ENCODE measurements at regions not wholly inside any gene's neighbourhood (a gene's known extent, or its start where the extent isn't known, plus 50 kb on each side); places are given as distances from the start of the nearest gene placed in this dataset.

DNA sequence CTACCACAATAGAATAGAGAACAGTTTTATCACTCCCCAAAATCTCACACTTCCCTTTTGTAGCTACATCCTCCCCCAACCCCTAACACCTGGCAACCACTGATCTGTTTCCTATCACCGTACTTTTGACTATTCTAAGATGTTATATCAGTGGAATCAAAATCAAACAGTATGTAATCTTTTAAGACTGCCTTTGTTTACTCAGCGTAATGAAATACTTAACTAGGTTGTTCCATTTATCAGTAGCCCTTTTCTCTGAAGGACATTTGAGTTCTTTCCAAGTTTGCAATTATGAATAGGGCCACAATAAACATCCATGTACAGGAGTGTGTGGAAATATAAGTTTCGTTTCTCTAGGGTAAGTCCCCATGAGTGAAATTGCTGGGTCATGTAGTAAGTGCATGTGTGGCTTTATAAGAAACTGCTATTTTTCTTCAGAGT is 372.3 kb downstream of the SV2B start (continued):
- TF ChIP-seq MIER1 (IDR thresholded peaks at IDR 0.05; ENCODE audit: low read depth) (no peak), CAMTA2 (CRISPR knock-in tag; conservative IDR thresholded peaks at IDR 0.05) (no peak), ZEB2 (IDR thresholded peaks at IDR 0.05) (peak; percentile 81), NONO (IDR thresholded peaks at IDR 0.05; ENCODE audit: low read depth in 2 of 2, low read length in 1 of 2) (no peak), SRSF9 (IDR thresholded peaks at IDR 0.05; ENCODE audit: borderline replicate concordance, low read depth, low read length) (no peak), POLR3A (IDR thresholded peaks at IDR 0.05; ENCODE audit: borderline replicate concordance, extremely low read depth, insufficient read depth, insufficient read length) (no peak), MTA1 (IDR thresholded peaks at IDR 0.05; ENCODE audit: borderline replicate concordance) (peak; percentile 65; the same call in 1 of the 2 replicates), KDM1A (IDR thresholded peaks at IDR 0.05) (peak in 1 of 2 experiments; percentile 60; a peak in 3 of 4 replicates), ZNF584 (CRISPR knock-in tag; IDR thresholded peaks at IDR 0.05; ENCODE audit: low read depth) (no peak), ZNF551 (CRISPR knock-in tag; IDR thresholded peaks at IDR 0.05) (no peak), HNRNPUL1 (IDR thresholded peaks at IDR 0.05; ENCODE audit: low read length) (no peak), BACH1 (tag; IDR thresholded peaks at IDR 0.05) (no peak), STAT5B (CRISPR knock-in tag; IDR thresholded peaks at IDR 0.05) (no peak), ZNF311 (CRISPR knock-in tag; IDR thresholded peaks at IDR 0.05) (no peak), HMG20B (CRISPR knock-in tag; IDR thresholded peaks at IDR 0.05) (no peak), DIDO1 (tag; IDR thresholded peaks at IDR 0.05; ENCODE audit: low read depth) (no peak), ZNF431 (CRISPR knock-in tag; IDR thresholded peaks at IDR 0.05) (no peak), SMARCA4 (IDR thresholded peaks at IDR 0.05) (peak; percentile 65; the same call in 1 of the 2 replicates), ZFP1 (CRISPR knock-in tag; IDR thresholded peaks at IDR 0.05) (no peak), NFIX (CRISPR knock-in tag; IDR thresholded peaks at IDR 0.05; ENCODE audit: low read depth) (no peak), CREB3 (tag; conservative IDR thresholded peaks at IDR 0.05; ENCODE audit: low read depth) (no peak), FOXK1 (CRISPR knock-in tag; IDR thresholded peaks at IDR 0.05; ENCODE audit: borderline replicate concordance) (no peak), PHTF2 (CRISPR knock-in tag; IDR thresholded peaks at IDR 0.05) (no peak), CSDE1 (IDR thresholded peaks at IDR 0.05) (no peak), GABPB1 (CRISPR knock-in tag; IDR thresholded peaks at IDR 0.05) (no peak), HNRNPL (IDR thresholded peaks at IDR 0.05; ENCODE audit: low read depth, low read length) (no peak), NCOA4 (IDR thresholded peaks at IDR 0.05; ENCODE audit: partially characterized antibody) (no peak), DACH1 (IDR thresholded peaks at IDR 0.05; ENCODE audit: partially characterized antibody) (no peak), TAF7 (tag; IDR thresholded peaks at IDR 0.05) (no peak), SMARCC2 (IDR thresholded peaks at IDR 0.05; ENCODE audit: low read depth) (peak; percentile 44; the same call in 1 of the 2 replicates), SPI1 (IDR thresholded peaks at IDR 0.05; ENCODE audit: borderline replicate concordance, low read depth, low read length) (peak; percentile 57; the same call in 1 of the 2 replicates), KLF6 (CRISPR knock-in tag; IDR thresholded peaks at IDR 0.05; ENCODE audit: borderline replicate concordance) (no peak)
- TF ChIP-seq, protein P1, sequence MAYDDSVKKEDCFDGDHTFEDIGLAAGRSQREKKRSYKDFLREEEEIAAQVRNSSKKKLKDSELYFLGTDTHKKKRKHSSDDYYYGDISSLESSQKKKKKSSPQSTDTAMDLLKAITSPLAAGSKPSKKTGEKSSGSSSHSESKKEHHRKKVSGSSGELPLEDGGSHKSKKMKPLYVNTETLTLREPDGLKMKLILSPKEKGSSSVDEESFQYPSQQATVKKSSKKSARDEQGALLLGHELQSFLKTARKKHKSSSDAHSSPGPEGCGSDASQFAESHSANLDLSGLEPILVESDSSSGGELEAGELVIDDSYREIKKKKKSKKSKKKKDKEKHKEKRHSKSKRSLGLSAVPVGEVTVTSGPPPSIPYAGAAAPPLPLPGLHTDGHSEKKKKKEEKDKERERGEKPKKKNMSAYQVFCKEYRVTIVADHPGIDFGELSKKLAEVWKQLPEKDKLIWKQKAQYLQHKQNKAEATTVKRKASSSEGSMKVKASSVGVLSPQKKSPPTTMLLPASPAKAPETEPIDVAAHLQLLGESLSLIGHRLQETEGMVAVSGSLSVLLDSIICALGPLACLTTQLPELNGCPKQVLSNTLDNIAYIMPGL (CRISPR knock-in tag; IDR thresholded peaks at IDR 0.05) = no peak
